PC-9 (cell line): ENCODE measurements at regions not wholly inside any gene's neighbourhood (a gene's known extent, or its start where the extent isn't known, plus 50 kb on each side); places are given as distances from the start of the nearest gene placed in this dataset.

ENCODE experiments used
- BruUV-seq: library from RNA; stranded (reverse); fragments of 400-500 nt; replicated peaks from 2 replicates; lab custom pipeline; 2021; lab: Mats Ljungman, UMichigan
- CTCF ChIA-PET: fragments of 300-600 bp; sonication (Branson Sonifier 250); formaldehyde crosslinking; loops from one replicate; lab custom pipeline; 2022; ENCODE audit warnings: antibody characterized with exemption; lab: Charles Lee
- POLR2A ChIA-PET: fragments of 300-600 bp; sonication (Branson Sonifier 250); formaldehyde crosslinking; loops from one replicate; lab custom pipeline; 2022; ENCODE audit warnings: antibody characterized with exemption; ENCODE audit not compliant: unreplicated experiment; lab: Charles Lee
- DNase-seq, 2 experiments: peaks; one replicate each; pipeline versions ENCODE4 v3.0.0 to v3.0.0-alpha.2; 2015 to 2022; ENCODE audit warnings: mixed read lengths in 1 of 2
- H2AFZ ChIP-seq: fragments of 200-600 bp; sonication (generic); 2 replicates; pipeline ENCODE4 v1.8.1; 2017; ENCODE audit warnings: antibody characterized with exemption
- H3F3A ChIP-seq: fragments of 200-600 bp; sonication (generic); 2 replicates; pipeline ENCODE4 v1.8.1; 2017; ENCODE audit warnings: antibody characterized with exemption, mild to moderate bottlenecking, low read depth; ENCODE audit not compliant: insufficient read depth
- H3K27ac ChIP-seq: fragments of 200-600 bp; sonication (generic); 2 replicates; pipeline ENCODE4 v1.6.1; 2016; ENCODE audit warnings: mixed run types
- H3K27me3 ChIP-seq: fragments of 200-600 bp; sonication (generic); 2 replicates; pipeline ENCODE4 v1.6.1; 2016; ENCODE audit warnings: low read depth, mixed run types; ENCODE audit not compliant: insufficient read depth
- H3K36me3 ChIP-seq: fragments of 200-600 bp; sonication (generic); 2 replicates; pipeline ENCODE4 v1.6.1; 2016; ENCODE audit warnings: low read depth, mixed run types
- H3K4me1 ChIP-seq: fragments of 200-600 bp; sonication (generic); replicated peaks from 2 replicates; pipeline ENCODE4 v1.6.1; 2016; ENCODE audit warnings: mixed run types; ENCODE audit not compliant: insufficient read depth
- H3K4me2 ChIP-seq: fragments of 200-600 bp; sonication (generic); 2 replicates; pipeline ENCODE4 v1.6.1; 2017; ENCODE audit warnings: mixed run types
- H3K4me3 ChIP-seq: fragments of 200-600 bp; sonication (generic); 2 replicates; pipeline ENCODE4 v1.6.1; 2016; ENCODE audit warnings: mixed run types
- H3K79me2 ChIP-seq: fragments of 200-600 bp; sonication (generic); 2 replicates; pipeline ENCODE4 v1.6.1; 2017; ENCODE audit warnings: low read depth, mixed run types
- H3K9me2 ChIP-seq: fragments of 200-600 bp; sonication (generic); 2 replicates; pipeline ENCODE4 v1.8.1; 2017; ENCODE audit warnings: mild to moderate bottlenecking; ENCODE audit not compliant: insufficient read depth
- H3K9me3 ChIP-seq: fragments of 200-600 bp; sonication (generic); 2 replicates; pipeline ENCODE4 v1.8.1; 2016; ENCODE audit warnings: low read depth; ENCODE audit not compliant: insufficient read depth
- H4K20me1 ChIP-seq: fragments of 200-600 bp; sonication (generic); 2 replicates; pipeline ENCODE4 v1.8.1; 2017; ENCODE audit not compliant: insufficient read depth
- EZH2 ChIP-seq: fragments of 200-600 bp; sonication (generic); IDR thresholded peaks from 2 replicates; pipeline ENCODE4 v1.8.0; 2017; ENCODE audit warnings: antibody characterized with exemption, low read depth
- intact Hi-C: fragments of 100-400 bp; cut with micrococcal nuclease; formaldehyde crosslinking; loops from one replicate; pipeline ENCODE4 v1.10.0; 2022; ENCODE audit not compliant: unreplicated experiment
- TF ChIP-seq, protein P1 (sequence below): fragments of 200-600 bp; sonication (generic); conservative IDR thresholded peaks from 2 replicates; pipeline ENCODE4 v1.6.1; 2017; ENCODE audit warnings: mixed run types, antibody characterized with exemption, mild to moderate bottlenecking, moderate library complexity

DNA sequence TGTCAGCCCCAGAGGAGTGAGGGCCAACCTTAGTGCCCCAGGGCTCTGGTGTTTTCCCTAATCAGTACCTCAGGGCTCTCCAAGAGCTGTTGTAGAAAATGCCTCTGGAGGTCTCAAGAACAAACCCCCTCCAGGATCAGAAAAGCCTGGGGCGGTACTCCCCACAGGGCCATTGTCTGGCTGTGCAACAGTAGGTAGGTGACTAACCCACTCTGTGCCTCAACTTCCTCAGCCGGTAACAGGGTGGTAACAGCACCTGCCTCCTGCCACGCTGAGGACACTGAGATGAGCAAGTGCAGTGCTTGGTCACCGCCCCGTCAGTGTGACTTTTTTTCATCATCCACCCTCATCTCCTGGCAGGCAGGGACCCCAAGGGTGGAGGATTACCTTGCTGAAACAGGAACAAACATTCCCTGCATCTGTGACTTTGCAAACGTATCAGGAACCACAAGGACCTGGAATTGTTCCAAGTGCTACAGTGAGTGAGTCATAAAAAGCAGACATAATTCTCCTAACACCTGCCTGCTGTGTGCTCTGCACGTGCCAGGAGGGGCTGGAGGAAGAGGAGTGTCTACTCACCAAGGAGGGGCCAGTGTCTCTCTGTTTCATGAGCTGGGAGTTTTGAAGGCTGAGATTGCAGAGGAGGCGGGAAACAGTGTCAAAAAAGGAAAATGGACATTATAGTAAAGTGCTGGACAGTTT is 440.8 kb downstream of the NPHP4 start:
- no peaks in the 10 kb centered on the region for H4K20me1 ChIP-seq
- H3F3A ChIP-seq: no peaks in the 10 kb centered on the region
- no peak overlapping the region for H3K4me3 ChIP-seq
- no peak overlapping the region for H2AFZ ChIP-seq
- DNase-seq: peak in 1 of 2 experiments; percentile 52
- no peaks in the 10 kb centered on the region for H3K79me2 ChIP-seq
- H3K4me1 ChIP-seq: no peaks in the 10 kb centered on the region
- TF ChIP-seq, protein P1, sequence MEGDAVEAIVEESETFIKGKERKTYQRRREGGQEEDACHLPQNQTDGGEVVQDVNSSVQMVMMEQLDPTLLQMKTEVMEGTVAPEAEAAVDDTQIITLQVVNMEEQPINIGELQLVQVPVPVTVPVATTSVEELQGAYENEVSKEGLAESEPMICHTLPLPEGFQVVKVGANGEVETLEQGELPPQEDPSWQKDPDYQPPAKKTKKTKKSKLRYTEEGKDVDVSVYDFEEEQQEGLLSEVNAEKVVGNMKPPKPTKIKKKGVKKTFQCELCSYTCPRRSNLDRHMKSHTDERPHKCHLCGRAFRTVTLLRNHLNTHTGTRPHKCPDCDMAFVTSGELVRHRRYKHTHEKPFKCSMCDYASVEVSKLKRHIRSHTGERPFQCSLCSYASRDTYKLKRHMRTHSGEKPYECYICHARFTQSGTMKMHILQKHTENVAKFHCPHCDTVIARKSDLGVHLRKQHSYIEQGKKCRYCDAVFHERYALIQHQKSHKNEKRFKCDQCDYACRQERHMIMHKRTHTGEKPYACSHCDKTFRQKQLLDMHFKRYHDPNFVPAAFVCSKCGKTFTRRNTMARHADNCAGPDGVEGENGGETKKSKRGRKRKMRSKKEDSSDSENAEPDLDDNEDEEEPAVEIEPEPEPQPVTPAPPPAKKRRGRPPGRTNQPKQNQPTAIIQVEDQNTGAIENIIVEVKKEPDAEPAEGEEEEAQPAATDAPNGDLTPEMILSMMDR: no peak
- no peak for TF ChIP-seq EZH2
- H3K36me3 ChIP-seq: no peaks in the 10 kb centered on the region
- H3K27me3 ChIP-seq: no peaks in the 10 kb centered on the region
- POLR2A ChIA-PET: no interaction called here
- intact Hi-C loops: loop anchor here (10.0 kb wide), 1 partner anchor 1777 kb away; the partner anchor contains the start of gene SMIM1
- BruUV-seq: no TSS peak
- H3K9me2 ChIP-seq: no peaks in the 10 kb centered on the region
- CTCF ChIA-PET: no interaction called here
- no peak overlapping the region for H3K4me2 ChIP-seq
- H3K27ac ChIP-seq: no peak overlapping the region
- H3K9me3 ChIP-seq: no peaks in the 10 kb centered on the region

DNA sequence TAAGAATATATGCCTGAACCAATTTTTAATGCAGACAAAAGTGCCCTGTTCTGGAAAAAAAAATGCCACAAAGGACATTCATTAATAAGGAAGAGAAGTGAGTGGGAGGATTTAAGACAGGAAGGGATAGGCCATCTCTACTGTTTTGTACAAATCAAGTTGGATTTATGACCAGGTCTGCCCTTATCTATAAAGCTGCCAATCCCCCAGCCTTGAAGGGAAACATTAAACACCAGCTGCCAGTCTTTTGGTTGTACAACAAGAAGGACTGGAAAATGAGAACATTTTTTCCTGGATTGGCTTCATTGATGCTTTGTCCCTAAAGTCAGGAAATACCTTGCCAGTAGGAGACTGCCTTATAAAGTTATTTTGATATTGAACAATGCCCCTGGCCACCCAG is 444.0 kb downstream of the NPHP4 start:
- H4K20me1 ChIP-seq: no peaks in the 10 kb centered on the region
- no peak for DNase-seq
- BruUV-seq: no TSS peak

DNA sequence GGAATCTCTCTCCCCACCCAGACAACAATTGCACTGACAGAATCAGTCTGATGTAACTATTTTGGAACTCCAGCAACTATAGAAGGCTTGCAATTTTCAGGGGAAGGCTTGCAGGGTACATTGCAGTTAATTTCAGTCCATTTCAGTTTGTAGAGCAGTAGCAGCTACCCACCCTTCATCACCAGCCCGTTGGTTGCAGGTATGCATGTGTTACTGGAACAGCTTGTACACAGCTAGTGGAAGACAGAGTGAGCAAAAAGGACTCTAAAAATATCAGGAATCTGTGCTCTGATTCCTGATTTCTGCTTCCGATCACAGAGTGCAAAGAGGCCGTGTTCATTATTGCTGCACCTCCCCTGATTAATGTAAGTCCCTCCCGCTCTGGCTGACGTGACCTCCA is 449.0 kb downstream of the NPHP4 start:
- no peaks in the 10 kb centered on the region for H3K27me3 ChIP-seq
- H4K20me1 ChIP-seq: no peaks in the 10 kb centered on the region
- H3K36me3 ChIP-seq: no peaks in the 10 kb centered on the region
- no peak for DNase-seq
- H3K4me1 ChIP-seq: no peaks in the 10 kb centered on the region
- ChIA-PET CTCF (no interaction called here), POLR2A (no interaction called here)
- no peaks in the 10 kb centered on the region for H3K79me2 ChIP-seq
- H3K27ac ChIP-seq: no peak overlapping the region
- H3K9me3 ChIP-seq: no peaks in the 10 kb centered on the region
- TF ChIP-seq, protein P1: no peak
- TF ChIP-seq EZH2: no peak
- H3K4me2 ChIP-seq: no peak overlapping the region
- no peaks in the 10 kb centered on the region; the same call in 1 of the 2 replicates for H3K9me2 ChIP-seq
- H3F3A ChIP-seq: no peaks in the 10 kb centered on the region
- no TSS peak for BruUV-seq
- intact Hi-C loops: no loop called here
- no peak overlapping the region for H2AFZ ChIP-seq
- no peak overlapping the region for H3K4me3 ChIP-seq

More for the DNA sequence above, 444.0 kb downstream of the NPHP4 start:
- CTCF ChIA-PET: no interaction called here
- Histone ChIP-seq H3F3A (no peaks in the 10 kb centered on the region), H2AFZ (no peak overlapping the region), H3K4me1 (no peaks in the 10 kb centered on the region), H3K36me3 (no peaks in the 10 kb centered on the region), H3K4me3 (no peak overlapping the region), H3K27me3 (no peaks in the 10 kb centered on the region), H3K27ac (no peak overlapping the region), H3K79me2 (no peaks in the 10 kb centered on the region), H3K9me3 (no peaks in the 10 kb centered on the region), H3K9me2 (no peaks in the 10 kb centered on the region; the same call in 1 of the 2 replicates), H3K4me2 (no peak overlapping the region)
- intact Hi-C loops: no loop called here
- POLR2A ChIA-PET: no interaction called here
- TF ChIP-seq, protein P1: no peak
- TF ChIP-seq EZH2: no peak
